GM12878 (cell line): ENCODE measurements at regions not wholly inside any gene's neighbourhood (a gene's known extent, or its start where the extent isn't known, plus 50 kb on each side); places are given as distances from the start of the nearest gene placed in this dataset.

Experiments used
- ATAC-seq: fragments of 200-7000 bp; cut with Tn5 transposase; 3 replicates; pipeline ENCODE4 v1.9.1; 2020; ENCODE audit warnings: mild to moderate bottlenecking, moderate library complexity
- BruUV-seq: library from RNA; stranded (reverse); fragments of 400-500 nt; replicated peaks from 2 replicates; lab custom pipeline; 2021; lab: Mats Ljungman, UMichigan
- CTCF ChIA-PET: fragments of 300-600 bp; sonication (Branson Sonifier 250); formaldehyde crosslinking; extraction: SDS; loops from one replicate; lab custom pipeline; 2021; ENCODE audit warnings: inconsistent platforms; lab: Yijun Ruan, JAX
- POLR2A ChIA-PET: fragments of 350-600 bp; formaldehyde crosslinking; extraction: SDS; loops from one replicate; lab custom pipeline; 2021; ENCODE audit warnings: inconsistent platforms; lab: Charles Lee
- RAD21 ChIA-PET: fragments of 300-600 bp; sonication (Branson Sonifier 250); formaldehyde crosslinking; loops from one replicate; lab custom pipeline; 2023; ENCODE audit warnings: antibody characterized with exemption; ENCODE audit not compliant: unreplicated experiment; lab: Charles Lee
- SMC1A ChIA-PET: fragments of 300-600 bp; sonication (Branson Sonifier 250); formaldehyde crosslinking; loops from one replicate; lab custom pipeline; 2023; ENCODE audit not compliant: unreplicated experiment, uncharacterized antibody; lab: Charles Lee
- DNase-seq: peaks from one replicate; pipeline ENCODE4 v3.0.0-alpha.2; 2011; ENCODE audit warnings: low read depth, low spot score
- FAIRE-seq: peaks from 3 replicates; lab custom pipeline; 2011; peaks lifted over from hg19 to GRCh38; lab: Jason Lieb, UNC
- H2AFZ ChIP-seq: 2 replicates; pipeline ENCODE4 v1.6.0; 2011; ENCODE audit warnings: low read depth, low read length, control low read depth; ENCODE audit not compliant: control insufficient read depth
- H3K27ac ChIP-seq: 2 replicates; pipeline ENCODE4 v1.5.1; 2011; ENCODE audit warnings: control low read depth; ENCODE audit not compliant: control insufficient read depth, insufficient read depth
- H3K27me3 ChIP-seq, 2 experiments: replicated peaks in 1 of 2; 2 replicates each; pipeline versions ENCODE4 v1.6.0 to v1.6.1; 2011; ENCODE audit warnings: low read length in 1 of 2; ENCODE audit not compliant: control insufficient read depth in 2 of 2, insufficient read depth in 2 of 2
- H3K36me3 ChIP-seq, 2 experiments: 2 replicates each; pipeline ENCODE4 v1.5.1; 2011; ENCODE audit warnings: low read length in 1 of 2; ENCODE audit not compliant: control insufficient read depth in 2 of 2, insufficient read depth in 2 of 2
- H3K4me1 ChIP-seq: 2 replicates; pipeline ENCODE4 v1.6.1; 2011; ENCODE audit warnings: mild to moderate bottlenecking, low read length, moderate library complexity, mixed read lengths; ENCODE audit not compliant: control insufficient read depth, insufficient read depth
- H3K4me2 ChIP-seq: 2 replicates; pipeline ENCODE4 v1.6.0; 2011; ENCODE audit warnings: control low read depth; ENCODE audit not compliant: control insufficient read depth, insufficient read depth
- H3K4me3 ChIP-seq: fragments of 200-600 bp; sonication (generic); 2 replicates; pipeline ENCODE4 v1.5.1; 2016
- H3K79me2 ChIP-seq: 2 replicates; pipeline ENCODE4 v1.6.0; 2011; ENCODE audit warnings: low read length; ENCODE audit not compliant: control insufficient read depth, insufficient read depth
- H3K9ac ChIP-seq: 2 replicates; pipeline ENCODE4 v1.8.0; 2011; ENCODE audit warnings: low read length, control low read depth, mixed read lengths; ENCODE audit not compliant: control insufficient read depth, insufficient read depth
- H3K9me3 ChIP-seq: replicated peaks from 3 replicates; pipeline ENCODE4 v1.5.1; 2011; ENCODE audit warnings: mild to moderate bottlenecking, low read length; ENCODE audit not compliant: control insufficient read depth, insufficient read depth
- H4K20me1 ChIP-seq: 2 replicates; pipeline ENCODE4 v1.6.0; 2011; ENCODE audit not compliant: control insufficient read depth, insufficient read depth
- FOXK2 ChIP-seq: fragments of 450-650 bp; IDR thresholded peaks from 2 replicates; pipeline ENCODE4 v1.6.1; 2017; ENCODE audit warnings: mild to moderate bottlenecking, moderate library complexity
- HDAC6 ChIP-seq: fragments of 200-600 bp; sonication (generic); IDR thresholded peaks from one replicate; pipeline ENCODE4 v1.8.0; 2017; ENCODE audit warnings: antibody characterized with exemption; ENCODE audit not compliant: unreplicated experiment
- MEF2B ChIP-seq: fragments of 450-650 bp; IDR thresholded peaks from 2 replicates; pipeline ENCODE4 v1.6.1; 2018; ENCODE audit warnings: mild to moderate bottlenecking, moderate library complexity; ENCODE audit not compliant: partially characterized antibody, poor library complexity, severe bottlenecking
- MYB ChIP-seq: fragments of 150-350 bp; IDR thresholded peaks from 2 replicates; pipeline ENCODE4 v1.6.1; 2014; ENCODE audit warnings: mild to moderate bottlenecking, low read depth, low read length, borderline replicate concordance
- NFYA ChIP-seq: IDR thresholded peaks from 2 replicates; pipeline ENCODE4 v1.6.1; 2011; ENCODE audit warnings: low read depth, mild to moderate bottlenecking, low read length, improper control_type of control experiment, borderline replicate concordance
- SPI1 ChIP-seq: IDR thresholded peaks from 2 replicates; pipeline ENCODE4 v1.6.1; 2011; ENCODE audit warnings: low read depth, mild to moderate bottlenecking, low read length, moderate library complexity, borderline replicate concordance; ENCODE audit not compliant: insufficient read depth
- SUZ12 ChIP-seq: fragments of 200-600 bp; sonication (generic); IDR thresholded peaks from one replicate; pipeline ENCODE4 v1.6.1; 2018; ENCODE audit warnings: antibody characterized with exemption, mild to moderate bottlenecking; ENCODE audit not compliant: unreplicated experiment
- WGBS: methylation state at CpG from one replicate; pipeline ENCODE4 v1.1.6; 2016; ENCODE audit warnings: low lambda C conversion rate; ENCODE audit not compliant: insufficient replicate concordance, insufficient coverage; ENCODE audit errors: missing lambda C conversion rate; 5-methylcytosine and 5-hydroxymethylcytosine counted together
- in situ Hi-C: fragments of 300-500 bp; cut with MboI; formaldehyde crosslinking; loops from 9 replicates; pipeline ENCODE4 v1.14.3; 2018; ENCODE audit warnings: mixed read lengths
- intact Hi-C: fragments of 100-400 bp; cut with micrococcal nuclease; formaldehyde crosslinking; loops from one replicate; pipeline ENCODE4 v1.14.2; 2022; ENCODE audit not compliant: unreplicated experiment
- TF ChIP-seq, protein P1 (sequence below): fragments of 450-650 bp; IDR thresholded peaks from 2 replicates; pipeline ENCODE4 v1.6.1; 2017; ENCODE audit warnings: borderline replicate concordance
- TF ChIP-seq, protein P2 (sequence below): IDR thresholded peaks from 2 replicates; pipeline ENCODE4 v1.6.1; 2011; ENCODE audit warnings: low read depth, mild to moderate bottlenecking, low read length, moderate library complexity, borderline replicate concordance; ENCODE audit errors: extremely low read depth
- TF ChIP-seq, protein P3 (sequence below): IDR thresholded peaks from 2 replicates; pipeline ENCODE4 v1.6.1; 2012; ENCODE audit warnings: improper control_type of control experiment, low read depth, low read length; ENCODE audit not compliant: insufficient replicate concordance

DNA sequence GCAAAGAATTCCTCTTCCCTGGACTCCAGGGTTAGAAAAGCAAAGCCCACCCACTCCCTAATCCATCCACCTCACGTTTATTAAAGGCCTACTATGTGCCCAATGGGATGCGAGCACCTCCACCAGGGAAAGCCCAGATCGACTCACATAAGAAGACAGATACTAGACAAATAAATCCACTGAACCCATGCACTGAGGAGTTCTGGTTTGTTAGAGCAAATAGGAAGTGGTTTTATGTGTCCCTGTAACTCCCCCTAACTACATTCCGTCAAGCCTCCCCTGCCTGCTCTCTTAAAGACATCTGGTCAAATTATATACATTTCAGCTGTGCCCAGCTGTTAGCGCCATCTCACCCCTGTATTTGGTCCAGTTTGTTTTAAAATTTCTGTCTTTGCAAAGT, 218.5 kb upstream of the RPL38 start (continued):
- no peak for TF ChIP-seq MEF2B
- TF ChIP-seq, protein P1, sequence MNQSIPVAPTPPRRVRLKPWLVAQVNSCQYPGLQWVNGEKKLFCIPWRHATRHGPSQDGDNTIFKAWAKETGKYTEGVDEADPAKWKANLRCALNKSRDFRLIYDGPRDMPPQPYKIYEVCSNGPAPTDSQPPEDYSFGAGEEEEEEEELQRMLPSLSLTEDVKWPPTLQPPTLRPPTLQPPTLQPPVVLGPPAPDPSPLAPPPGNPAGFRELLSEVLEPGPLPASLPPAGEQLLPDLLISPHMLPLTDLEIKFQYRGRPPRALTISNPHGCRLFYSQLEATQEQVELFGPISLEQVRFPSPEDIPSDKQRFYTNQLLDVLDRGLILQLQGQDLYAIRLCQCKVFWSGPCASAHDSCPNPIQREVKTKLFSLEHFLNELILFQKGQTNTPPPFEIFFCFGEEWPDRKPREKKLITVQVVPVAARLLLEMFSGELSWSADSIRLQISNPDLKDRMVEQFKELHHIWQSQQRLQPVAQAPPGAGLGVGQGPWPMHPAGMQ, result no peak
- no peak for TF ChIP-seq MYB

DNA sequence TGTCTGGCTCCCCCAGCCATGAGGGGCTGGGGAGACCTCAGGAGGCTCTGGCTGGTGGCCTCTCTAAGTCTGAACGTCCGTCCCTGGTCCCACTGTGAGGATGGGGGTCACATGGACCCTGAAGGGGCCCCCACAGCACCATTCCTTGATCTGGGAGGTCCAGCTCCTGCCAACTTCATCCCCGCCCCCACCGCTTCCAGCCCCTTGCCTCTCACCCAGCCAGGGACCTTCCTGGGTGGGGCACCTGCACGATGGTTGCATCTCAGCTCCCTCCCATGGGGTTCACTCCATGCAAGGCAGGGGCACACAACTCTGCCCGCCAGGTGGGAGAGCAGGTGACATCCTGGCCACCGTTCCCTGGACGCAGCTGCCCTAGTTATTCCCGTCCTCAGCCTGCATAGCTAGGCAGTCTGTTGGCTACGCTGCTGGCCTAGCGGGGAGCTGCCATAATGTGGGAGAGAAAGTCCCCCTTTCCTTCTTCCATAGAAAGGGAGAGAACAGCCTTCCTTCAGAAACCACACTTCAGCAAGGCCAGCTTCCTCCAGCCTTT, 217.9 kb upstream of the RPL38 start:
- H3K27me3 ChIP-seq, result no peaks in the 10 kb centered on the region; a peak in 2 of 4 replicates
- no peak for FAIRE-seq
- no peaks in the 10 kb centered on the region for H3K36me3 ChIP-seq
- 23% methylated on average over 11 of the region's 11 CpGs for WGBS
- H3K4me3 ChIP-seq, result no peak overlapping the region
- DNase-seq, result no peak
- no peaks in the 10 kb centered on the region for H3K9me3 ChIP-seq
- H3K27ac ChIP-seq, result no peak overlapping the region
- no peak for TF ChIP-seq HDAC6
- TF ChIP-seq SPI1, result no peak
- TF ChIP-seq NFYA, result no peak
- TF ChIP-seq SUZ12, result no peak
- TF ChIP-seq, protein P2, sequence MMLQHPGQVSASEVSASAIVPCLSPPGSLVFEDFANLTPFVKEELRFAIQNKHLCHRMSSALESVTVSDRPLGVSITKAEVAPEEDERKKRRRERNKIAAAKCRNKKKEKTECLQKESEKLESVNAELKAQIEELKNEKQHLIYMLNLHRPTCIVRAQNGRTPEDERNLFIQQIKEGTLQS, result no peak
- no peak for TF ChIP-seq FOXK2
- TF ChIP-seq, protein P3, sequence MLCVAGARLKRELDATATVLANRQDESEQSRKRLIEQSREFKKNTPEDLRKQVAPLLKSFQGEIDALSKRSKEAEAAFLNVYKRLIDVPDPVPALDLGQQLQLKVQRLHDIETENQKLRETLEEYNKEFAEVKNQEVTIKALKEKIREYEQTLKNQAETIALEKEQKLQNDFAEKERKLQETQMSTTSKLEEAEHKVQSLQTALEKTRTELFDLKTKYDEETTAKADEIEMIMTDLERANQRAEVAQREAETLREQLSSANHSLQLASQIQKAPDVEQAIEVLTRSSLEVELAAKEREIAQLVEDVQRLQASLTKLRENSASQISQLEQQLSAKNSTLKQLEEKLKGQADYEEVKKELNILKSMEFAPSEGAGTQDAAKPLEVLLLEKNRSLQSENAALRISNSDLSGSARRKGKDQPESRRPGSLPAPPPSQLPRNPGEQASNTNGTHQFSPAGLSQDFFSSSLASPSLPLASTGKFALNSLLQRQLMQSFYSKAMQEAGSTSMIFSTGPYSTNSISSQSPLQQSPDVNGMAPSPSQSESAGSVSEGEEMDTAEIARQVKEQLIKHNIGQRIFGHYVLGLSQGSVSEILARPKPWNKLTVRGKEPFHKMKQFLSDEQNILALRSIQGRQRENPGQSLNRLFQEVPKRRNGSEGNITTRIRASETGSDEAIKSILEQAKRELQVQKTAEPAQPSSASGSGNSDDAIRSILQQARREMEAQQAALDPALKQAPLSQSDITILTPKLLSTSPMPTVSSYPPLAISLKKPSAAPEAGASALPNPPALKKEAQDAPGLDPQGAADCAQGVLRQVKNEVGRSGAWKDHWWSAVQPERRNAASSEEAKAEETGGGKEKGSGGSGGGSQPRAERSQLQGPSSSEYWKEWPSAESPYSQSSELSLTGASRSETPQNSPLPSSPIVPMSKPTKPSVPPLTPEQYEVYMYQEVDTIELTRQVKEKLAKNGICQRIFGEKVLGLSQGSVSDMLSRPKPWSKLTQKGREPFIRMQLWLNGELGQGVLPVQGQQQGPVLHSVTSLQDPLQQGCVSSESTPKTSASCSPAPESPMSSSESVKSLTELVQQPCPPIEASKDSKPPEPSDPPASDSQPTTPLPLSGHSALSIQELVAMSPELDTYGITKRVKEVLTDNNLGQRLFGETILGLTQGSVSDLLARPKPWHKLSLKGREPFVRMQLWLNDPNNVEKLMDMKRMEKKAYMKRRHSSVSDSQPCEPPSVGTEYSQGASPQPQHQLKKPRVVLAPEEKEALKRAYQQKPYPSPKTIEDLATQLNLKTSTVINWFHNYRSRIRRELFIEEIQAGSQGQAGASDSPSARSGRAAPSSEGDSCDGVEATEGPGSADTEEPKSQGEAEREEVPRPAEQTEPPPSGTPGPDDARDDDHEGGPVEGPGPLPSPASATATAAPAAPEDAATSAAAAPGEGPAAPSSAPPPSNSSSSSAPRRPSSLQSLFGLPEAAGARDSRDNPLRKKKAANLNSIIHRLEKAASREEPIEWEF, result no peak
- H3K79me2 ChIP-seq, result no peaks in the 10 kb centered on the region
- H3K9ac ChIP-seq, result no peak overlapping the region
- no peak overlapping the region for H3K4me2 ChIP-seq
- POLR2A ChIA-PET, result no interaction called here
- intact Hi-C loops (no loop called here), in situ Hi-C loops (no loop called here)
- no peaks in the 10 kb centered on the region for H4K20me1 ChIP-seq
- SMC1A ChIA-PET, result no interaction called here
- CTCF ChIA-PET, result interaction anchor here (0.7 to 1.5 kb wide), 3 partner anchors 12 to 929 kb away, joined by 3 to 4 read pairs (median 3); no protein-coding TSS in a partner anchor
- RAD21 ChIA-PET, result no interaction called here
- ATAC-seq, result no peak
- peaks cover 18% of the 10 kb centered on the region for H3K4me1 ChIP-seq
- H2AFZ ChIP-seq, result no peak overlapping the region
- BruUV-seq, result no TSS peak
